C4-2B (cell line): ENCODE measurements at regions not wholly inside any gene's neighbourhood (a gene's known extent, or its start where the extent isn't known, plus 50 kb on each side); places are given as distances from the start of the nearest gene placed in this dataset.

Experiments
- ZFX ChIP-seq: fragments of 450-650 bp; IDR thresholded peaks from 2 replicates; pipeline ENCODE4 v1.6.1; 2017
- TF ChIP-seq, protein P1 (sequence below): fragments of 450-650 bp; conservative IDR thresholded peaks from 2 replicates; pipeline ENCODE4 v1.5.1; 2017; ENCODE audit warnings: mild to moderate bottlenecking

- TF ChIP-seq, protein P1, sequence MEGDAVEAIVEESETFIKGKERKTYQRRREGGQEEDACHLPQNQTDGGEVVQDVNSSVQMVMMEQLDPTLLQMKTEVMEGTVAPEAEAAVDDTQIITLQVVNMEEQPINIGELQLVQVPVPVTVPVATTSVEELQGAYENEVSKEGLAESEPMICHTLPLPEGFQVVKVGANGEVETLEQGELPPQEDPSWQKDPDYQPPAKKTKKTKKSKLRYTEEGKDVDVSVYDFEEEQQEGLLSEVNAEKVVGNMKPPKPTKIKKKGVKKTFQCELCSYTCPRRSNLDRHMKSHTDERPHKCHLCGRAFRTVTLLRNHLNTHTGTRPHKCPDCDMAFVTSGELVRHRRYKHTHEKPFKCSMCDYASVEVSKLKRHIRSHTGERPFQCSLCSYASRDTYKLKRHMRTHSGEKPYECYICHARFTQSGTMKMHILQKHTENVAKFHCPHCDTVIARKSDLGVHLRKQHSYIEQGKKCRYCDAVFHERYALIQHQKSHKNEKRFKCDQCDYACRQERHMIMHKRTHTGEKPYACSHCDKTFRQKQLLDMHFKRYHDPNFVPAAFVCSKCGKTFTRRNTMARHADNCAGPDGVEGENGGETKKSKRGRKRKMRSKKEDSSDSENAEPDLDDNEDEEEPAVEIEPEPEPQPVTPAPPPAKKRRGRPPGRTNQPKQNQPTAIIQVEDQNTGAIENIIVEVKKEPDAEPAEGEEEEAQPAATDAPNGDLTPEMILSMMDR, result no peak
- no peak for TF ChIP-seq ZFX
Measured at GRCh38 chr7:130903358-130903974, 169.5 kb upstream of the KLF14 start.
